Ascending aorta (tissue), 2 donors: ENCODE measurements at regions not wholly inside any gene's neighbourhood (a gene's known extent, or its start where the extent isn't known, plus 50 kb on each side); places are given as distances from the start of the nearest gene placed in this dataset.
"Not testable (repeated sequence)": the region's sequence is repeated elsewhere in the genome, so short reads cannot be mapped to it uniquely, and the experiment has no call there.

Experiments
- DNase-seq, 2 donors: peaks; one replicate each; pipeline ENCODE4 v3.0.0-alpha.2; 2019; ENCODE audit warnings: low spot score in 2 of 2
- H3K27ac ChIP-seq, 2 donors: fragments of 200-600 bp; sonication (generic); one replicate each; pipeline ENCODE4 v1.5.1; 2016 to 2017; ENCODE audit warnings: mild to moderate bottlenecking in 1 of 2
- H3K27me3 ChIP-seq: fragments of 200-600 bp; sonication (generic); one replicate; pipeline ENCODE4 v1.5.1; 2017
- H3K36me3 ChIP-seq, 2 donors: fragments of 200-600 bp; sonication (generic); one replicate each; pipeline ENCODE4 v1.5.1; 2016
- H3K4me1 ChIP-seq, 2 donors: fragments of 200-600 bp; sonication (generic); one replicate each; pipeline ENCODE4 v1.5.1; 2016 to 2017; ENCODE audit warnings: mild to moderate bottlenecking in 1 of 2
- H3K4me3 ChIP-seq, 2 donors: fragments of 200-600 bp; sonication (generic); one replicate each; pipeline ENCODE4 v1.5.1; 2016 to 2017; ENCODE audit warnings: mild to moderate bottlenecking in 1 of 2
- H3K9me3 ChIP-seq, 2 donors: fragments of 200-600 bp; sonication (generic); one replicate each; pipeline ENCODE4 v1.5.1; 2016
- CTCF ChIP-seq, 3 experiments: fragments of 200-600 bp in 2 of 3; fragments of 450-650 bp in 1 of 3; sonication (generic) in 2 of 3; IDR thresholded peaks; one replicate each; pipeline ENCODE4 v1.5.1; 2016 to 2019; ENCODE audit warnings: antibody characterized with exemption in 3 of 3, mild to moderate bottlenecking in 1 of 3, moderate library complexity in 1 of 3
- intact Hi-C: fragments of 100-400 bp; cut with DNase I; formaldehyde crosslinking; loops from one replicate; pipeline ENCODE4 v1.15.1; 2023

GRCh38 chr3:75296858-75297257 lies 367.3 kb upstream of the FRG2C start:
- no peak overlapping the region for H3K4me3 ChIP-seq
- intact Hi-C loops = loop anchor here (1.0 kb wide), 1 partner anchor 125 kb away; no protein-coding TSS in a partner anchor
- no peak for DNase-seq
- no peaks in the 10 kb centered on the region for H3K9me3 ChIP-seq
- no peaks in the 10 kb centered on the region for H3K36me3 ChIP-seq
- no peak for TF ChIP-seq CTCF (IDR thresholded peaks at IDR 0.05)
- H3K4me1 ChIP-seq = peaks cover 0 to 2% of the 10 kb centered on the region in 2 donors
- H3K27me3 ChIP-seq = no peaks in the 10 kb centered on the region
- no peak overlapping the region for H3K27ac ChIP-seq

GRCh38 chr3:75300606-75301005 lies 363.5 kb upstream of the FRG2C start:
- intact Hi-C loops = no loop called here
- Histone ChIP-seq H3K27ac (no peak overlapping the region), H3K9me3 (no peaks in the 10 kb centered on the region), H3K27me3 (no peaks in the 10 kb centered on the region), H3K36me3 (no peaks in the 10 kb centered on the region), H3K4me1 (no peaks in the 10 kb centered on the region), H3K4me3 (no peak overlapping the region)
- no peak for DNase-seq
- no peak for TF ChIP-seq CTCF (IDR thresholded peaks at IDR 0.05)

- intact Hi-C loops, H3K27ac ChIP-seq, H3K36me3 ChIP-seq, H3K9me3 ChIP-seq, H3K4me3 ChIP-seq, H3K4me1 ChIP-seq, DNase-seq, H3K27me3 ChIP-seq: not testable (repeated sequence)
Measured at GRCh38 chr3:75301050-75301449, 363.1 kb upstream of the FRG2C start.

GRCh38 chr3:75303741-75304140 lies 360.4 kb upstream of the FRG2C start:
- no peak for DNase-seq
- TF ChIP-seq CTCF (IDR thresholded peaks at IDR 0.05) = no peak

GRCh38 chr3:75305901-75306300 lies 358.2 kb upstream of the FRG2C start:
- no peaks in the 10 kb centered on the region for H3K27me3 ChIP-seq
- intact Hi-C loops = no loop called here
- H3K27ac ChIP-seq = no peak overlapping the region
- no peaks in the 10 kb centered on the region for H3K36me3 ChIP-seq
- H3K4me1 ChIP-seq = no peaks in the 10 kb centered on the region
- no peak for DNase-seq
- no peak overlapping the region for H3K4me3 ChIP-seq
- H3K9me3 ChIP-seq = no peaks in the 10 kb centered on the region
- no peak for TF ChIP-seq CTCF (IDR thresholded peaks at IDR 0.05)

More at GRCh38 chr3:75303741-75304140, 360.4 kb upstream of the FRG2C start:
- intact Hi-C loops = no loop called here
- Histone ChIP-seq H3K36me3 (no peaks in the 10 kb centered on the region), H3K4me1 (no peaks in the 10 kb centered on the region), H3K27ac (no peak overlapping the region), H3K4me3 (no peak overlapping the region), H3K27me3 (no peaks in the 10 kb centered on the region), H3K9me3 (no peaks in the 10 kb centered on the region)

- DNase-seq, H3K9me3 ChIP-seq, intact Hi-C loops, H3K4me3 ChIP-seq, H3K27ac ChIP-seq, H3K4me1 ChIP-seq, H3K27me3 ChIP-seq, H3K36me3 ChIP-seq: not testable (repeated sequence)
Measured at GRCh38 chr3:75311306-75311705, 352.8 kb upstream of the FRG2C start.

GRCh38 chr3:75312469-75312868 lies 351.7 kb upstream of the FRG2C start:
- intact Hi-C loops = not testable (repeated sequence)

GRCh38 chr3:75319776-75320175 lies 344.4 kb upstream of the FRG2C start:
- H3K4me3 ChIP-seq, DNase-seq, H3K9me3 ChIP-seq, H3K27me3 ChIP-seq, H3K36me3 ChIP-seq, H3K27ac ChIP-seq, intact Hi-C loops, H3K4me1 ChIP-seq: not testable (repeated sequence)

More at GRCh38 chr3:75312469-75312868, 351.7 kb upstream of the FRG2C start:
- not testable (repeated sequence) for H3K36me3 ChIP-seq, H3K4me3 ChIP-seq, DNase-seq, H3K27ac ChIP-seq, H3K4me1 ChIP-seq, H3K27me3 ChIP-seq, H3K9me3 ChIP-seq
